AG20443 (cell line): ENCODE measurements at regions not wholly inside any gene's neighbourhood (a gene's known extent, or its start where the extent isn't known, plus 50 kb on each side); places are given as distances from the start of the nearest gene placed in this dataset.

ENCODE experiments used
- DNase-seq: peaks from one replicate; pipeline ENCODE4 v3.0.0; 2012; ENCODE audit warnings: low spot score, mixed read lengths

GRCh38 chr14:58814466-58814865 lies 176.7 kb downstream of the DACT1 start:
- DNase-seq = no peak

- peak; percentile 76 for DNase-seq
Measured at GRCh38 chr14:58815161-58815701, 177.5 kb downstream of the DACT1 start.

GRCh38 chr14:58815794-58816193 lies 178.0 kb downstream of the DACT1 start:
- peak; percentile 28 for DNase-seq

GRCh38 chr14:58816416-58817115 lies 178.8 kb downstream of the DACT1 start:
- DNase-seq = no peak

GRCh38 chr14:58817846-58818245 lies 180.1 kb downstream of the DACT1 start:
- peak; percentile 44 for DNase-seq

- no peak for DNase-seq
Measured at GRCh38 chr14:58820032-58820431, 182.3 kb downstream of the DACT1 start.

- no peak for DNase-seq
Measured at GRCh38 chr14:58821421-58821820, 183.7 kb downstream of the DACT1 start.

GRCh38 chr14:58822856-58823255 lies 185.1 kb downstream of the DACT1 start:
- no peak for DNase-seq

- no peak for DNase-seq
Measured at GRCh38 chr14:58823312-58823711, 185.6 kb downstream of the DACT1 start.

- DNase-seq = peak; percentile 71
Measured at GRCh38 chr14:58824106-58824505, 186.3 kb downstream of the DACT1 start.

- no peak for DNase-seq
Measured at GRCh38 chr14:58824796-58825195, 187.0 kb downstream of the DACT1 start.

GRCh38 chr14:58825606-58826005 lies 187.8 kb downstream of the DACT1 start:
- no peak for DNase-seq

- DNase-seq = no peak
Measured at GRCh38 chr14:58826845-58827686, 189.3 kb downstream of the DACT1 start.

- no peak for DNase-seq
Measured at GRCh38 chr14:58828298-58828697, 190.5 kb downstream of the DACT1 start.

- no peak for DNase-seq
Measured at GRCh38 chr14:58829594-58829993, 191.8 kb downstream of the DACT1 start.

GRCh38 chr14:58830121-58830520 lies 192.4 kb downstream of the DACT1 start:
- no peak for DNase-seq

- DNase-seq = no peak
Measured at GRCh38 chr14:58832095-58832521, 194.3 kb downstream of the DACT1 start.

- no peak for DNase-seq
Measured at GRCh38 chr14:58833634-58834378, 196.0 kb downstream of the DACT1 start.

- DNase-seq = no peak
Measured at GRCh38 chr14:58836303-58836974, 198.7 kb downstream of the DACT1 start.

- no peak for DNase-seq
Measured at GRCh38 chr14:58839233-58839632, 201.5 kb downstream of the DACT1 start.

- DNase-seq = no peak
Measured at GRCh38 chr14:58844544-58844943, 206.8 kb downstream of the DACT1 start.
